ENCODE measurements at regions not wholly inside any gene's neighbourhood (a gene's known extent, or its start where the extent isn't known, plus 50 kb on each side); places are given as distances from the start of the nearest gene placed in this dataset.

DNA sequence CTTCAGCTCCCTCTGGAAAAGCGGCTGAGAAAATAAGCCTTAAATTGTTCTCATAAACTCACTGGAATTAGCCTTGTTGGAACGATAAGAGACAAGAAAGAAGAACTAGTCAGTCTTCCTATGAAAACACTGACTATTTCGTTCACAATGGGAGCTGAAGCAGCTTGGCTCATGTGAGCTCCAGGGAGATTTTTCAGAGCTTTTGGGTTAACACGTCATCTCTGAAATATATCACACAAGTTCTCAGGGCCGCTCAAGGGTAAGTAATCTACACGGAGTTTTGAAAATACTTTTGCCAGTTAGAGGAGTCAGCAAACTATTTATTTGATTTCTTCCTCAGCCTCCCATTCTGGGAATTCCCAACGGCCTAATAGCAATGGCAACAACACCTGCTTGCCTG, 316.2 kb upstream of the MGAT5 start:
- Histone ChIP-seq H3K27ac (ENCODE audit: low read depth, low read length, poor library complexity, severe bottlenecking) (no peak overlapping the region), H3K4me3 (ENCODE audit: low read depth, low read length, poor library complexity, severe bottlenecking) (no peak overlapping the region), H3K9me3 (ENCODE audit: low read depth, low read length, poor library complexity, severe bottlenecking) (no peaks in the 10 kb centered on the region), H3K4me1 (ENCODE audit: insufficient read depth, low read length, poor library complexity, severe bottlenecking) (no peaks in the 10 kb centered on the region), H3K27me3 (replicated peaks; ENCODE audit: insufficient read depth, low read depth, low read length, poor library complexity) (peaks cover 19% of the 10 kb centered on the region), H3K36me3 (ENCODE audit: insufficient read depth, low read length, poor library complexity, severe bottlenecking) (no peaks in the 10 kb centered on the region)
- TF ChIP-seq EZH2 (IDR thresholded peaks at IDR 0.05; ENCODE audit: borderline replicate concordance, low read depth, low read length, poor library complexity, severe bottlenecking) = no peak
- TF ChIP-seq, protein P1, sequence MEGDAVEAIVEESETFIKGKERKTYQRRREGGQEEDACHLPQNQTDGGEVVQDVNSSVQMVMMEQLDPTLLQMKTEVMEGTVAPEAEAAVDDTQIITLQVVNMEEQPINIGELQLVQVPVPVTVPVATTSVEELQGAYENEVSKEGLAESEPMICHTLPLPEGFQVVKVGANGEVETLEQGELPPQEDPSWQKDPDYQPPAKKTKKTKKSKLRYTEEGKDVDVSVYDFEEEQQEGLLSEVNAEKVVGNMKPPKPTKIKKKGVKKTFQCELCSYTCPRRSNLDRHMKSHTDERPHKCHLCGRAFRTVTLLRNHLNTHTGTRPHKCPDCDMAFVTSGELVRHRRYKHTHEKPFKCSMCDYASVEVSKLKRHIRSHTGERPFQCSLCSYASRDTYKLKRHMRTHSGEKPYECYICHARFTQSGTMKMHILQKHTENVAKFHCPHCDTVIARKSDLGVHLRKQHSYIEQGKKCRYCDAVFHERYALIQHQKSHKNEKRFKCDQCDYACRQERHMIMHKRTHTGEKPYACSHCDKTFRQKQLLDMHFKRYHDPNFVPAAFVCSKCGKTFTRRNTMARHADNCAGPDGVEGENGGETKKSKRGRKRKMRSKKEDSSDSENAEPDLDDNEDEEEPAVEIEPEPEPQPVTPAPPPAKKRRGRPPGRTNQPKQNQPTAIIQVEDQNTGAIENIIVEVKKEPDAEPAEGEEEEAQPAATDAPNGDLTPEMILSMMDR (conservative IDR thresholded peaks at IDR 0.05; ENCODE audit: low read depth, low read length) = no peak
- BruUV-seq (replicated peaks) = no TSS peak
- intact Hi-C loops (cut with micrococcal nuclease; ENCODE audit: unreplicated experiment) = no loop called here
- DNase-seq (ENCODE audit: low spot score) = no peak
- ChIA-PET POLR2A (ENCODE audit: low non-redundant PET) (no interaction called here), CTCF (no interaction called here)

DNA sequence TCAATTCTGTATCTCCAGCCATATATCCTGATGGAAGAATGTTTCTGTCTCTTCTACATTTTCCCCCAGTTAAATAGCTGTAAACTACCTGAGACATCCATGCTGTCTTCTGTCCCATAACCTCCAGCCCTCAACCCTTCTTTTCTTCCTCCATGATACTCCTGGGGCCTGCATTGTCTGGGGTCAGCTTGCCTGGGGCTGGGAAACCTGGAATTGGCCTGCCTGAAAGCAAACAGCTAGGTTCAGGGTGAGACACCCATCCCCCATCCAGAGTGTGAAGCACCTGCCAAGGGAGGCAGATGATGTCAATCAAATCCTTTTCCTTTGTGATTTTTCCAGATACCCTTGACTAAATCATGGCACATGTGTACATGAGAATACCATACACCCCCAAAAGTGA, 313.7 kb upstream of the MGAT5 start:
- Histone ChIP-seq H3K4me1 (ENCODE audit: insufficient read depth, low read length, poor library complexity, severe bottlenecking) (no peaks in the 10 kb centered on the region), H3K4me3 (ENCODE audit: low read depth, low read length, poor library complexity, severe bottlenecking) (no peak overlapping the region), H3K9me3 (ENCODE audit: low read depth, low read length, poor library complexity, severe bottlenecking) (no peaks in the 10 kb centered on the region), H3K36me3 (ENCODE audit: insufficient read depth, low read length, poor library complexity, severe bottlenecking) (no peaks in the 10 kb centered on the region), H3K27ac (ENCODE audit: low read depth, low read length, poor library complexity, severe bottlenecking) (no peak overlapping the region), H3K27me3 (replicated peaks; ENCODE audit: insufficient read depth, low read depth, low read length, poor library complexity) (peaks cover 18% of the 10 kb centered on the region)
- DNase-seq (ENCODE audit: low spot score) = no peak
- TF ChIP-seq, protein P1 (conservative IDR thresholded peaks at IDR 0.05; ENCODE audit: low read depth, low read length) = no peak
- TF ChIP-seq EZH2 (IDR thresholded peaks at IDR 0.05; ENCODE audit: borderline replicate concordance, low read depth, low read length, poor library complexity, severe bottlenecking) = no peak
- CTCF ChIA-PET = no interaction called here
- intact Hi-C loops (cut with micrococcal nuclease; ENCODE audit: unreplicated experiment) = no loop called here
- BruUV-seq (replicated peaks) = no TSS peak
- POLR2A ChIA-PET (ENCODE audit: low non-redundant PET) = no interaction called here

DNA sequence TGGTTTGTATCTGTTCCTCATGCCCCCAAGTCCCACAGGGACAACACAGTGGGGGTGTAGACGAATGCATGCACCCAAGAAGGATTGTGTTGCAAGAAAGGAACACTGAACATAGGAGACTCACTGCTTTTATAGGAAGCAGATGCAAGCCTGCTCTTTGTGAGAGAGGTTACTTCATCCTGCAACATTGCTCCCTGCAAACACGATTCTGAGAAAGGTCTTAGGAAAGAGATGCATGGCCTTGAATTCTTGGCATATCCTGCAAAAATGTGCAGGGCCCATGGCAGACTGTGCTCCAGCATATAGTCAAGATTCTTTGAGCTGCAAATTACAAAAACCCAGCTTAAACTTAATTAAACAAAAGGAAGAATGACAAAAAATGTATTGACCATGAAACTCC, 312.2 kb upstream of the MGAT5 start:
- H3K4me1 ChIP-seq (ENCODE audit: insufficient read depth, low read length, poor library complexity, severe bottlenecking) = no peaks in the 10 kb centered on the region
- BruUV-seq (replicated peaks) = no TSS peak
- no peak overlapping the region for H3K4me3 ChIP-seq (ENCODE audit: low read depth, low read length, poor library complexity, severe bottlenecking)
- no peak for DNase-seq (ENCODE audit: low spot score)
- H3K36me3 ChIP-seq (ENCODE audit: insufficient read depth, low read length, poor library complexity, severe bottlenecking) = no peaks in the 10 kb centered on the region
- ChIA-PET CTCF (no interaction called here), POLR2A (ENCODE audit: low non-redundant PET) (no interaction called here)
- intact Hi-C loops (cut with micrococcal nuclease; ENCODE audit: unreplicated experiment) = no loop called here
- no peak for TF ChIP-seq EZH2 (IDR thresholded peaks at IDR 0.05; ENCODE audit: borderline replicate concordance, low read depth, low read length, poor library complexity, severe bottlenecking)
- TF ChIP-seq, protein P1 (conservative IDR thresholded peaks at IDR 0.05; ENCODE audit: low read depth, low read length) = no peak
- H3K9me3 ChIP-seq (ENCODE audit: low read depth, low read length, poor library complexity, severe bottlenecking) = no peaks in the 10 kb centered on the region
- H3K27ac ChIP-seq (ENCODE audit: low read depth, low read length, poor library complexity, severe bottlenecking) = no peak overlapping the region
- peaks cover 15% of the 10 kb centered on the region for H3K27me3 ChIP-seq (replicated peaks; ENCODE audit: insufficient read depth, low read depth, low read length, poor library complexity)

Data from A673 (cell line).